Osteoblast (primary cell): ENCODE measurements at regions not wholly inside any gene's neighbourhood (a gene's known extent, or its start where the extent isn't known, plus 50 kb on each side); places are given as distances from the start of the nearest gene placed in this dataset.

Source experiments
- DNase-seq: peaks from one replicate; pipeline ENCODE4 v3.0.0; 2011; ENCODE audit warnings: low spot score, mixed read lengths; ENCODE audit not compliant: insufficient read length; ENCODE audit errors: missing footprints
- H2AFZ ChIP-seq: 2 replicates; pipeline ENCODE4 v1.6.0; 2011; ENCODE audit warnings: mild to moderate bottlenecking, low read length
- H3K27ac ChIP-seq: 2 replicates; pipeline ENCODE4 v1.5.1; 2011; ENCODE audit warnings: mild to moderate bottlenecking, low read depth, low read length, moderate library complexity
- H3K27me3 ChIP-seq: 2 replicates; pipeline ENCODE4 v1.6.0; 2012; ENCODE audit warnings: mild to moderate bottlenecking, control low read depth, inconsistent platforms, low read length, moderate library complexity; ENCODE audit not compliant: insufficient read depth
- H3K36me3 ChIP-seq: 2 replicates; pipeline ENCODE4 v1.5.1; 2011; ENCODE audit warnings: mild to moderate bottlenecking, low read length, control low read depth, moderate library complexity; ENCODE audit not compliant: insufficient read depth
- H3K4me1 ChIP-seq: 2 replicates; pipeline ENCODE4 v1.5.1; 2011; ENCODE audit warnings: mild to moderate bottlenecking, low read length, control low read depth, moderate library complexity; ENCODE audit not compliant: insufficient read depth
- H3K4me2 ChIP-seq: 2 replicates; pipeline ENCODE4 v1.6.0; 2011; ENCODE audit warnings: mild to moderate bottlenecking, low read length; ENCODE audit not compliant: insufficient read depth
- H3K4me3 ChIP-seq: fragments of 200-600 bp; sonication (generic); 3 replicates; pipeline ENCODE4 v1.5.1; 2012; ENCODE audit warnings: mild to moderate bottlenecking, low read length, inconsistent platforms; ENCODE audit not compliant: insufficient read depth
- H3K79me2 ChIP-seq: 2 replicates; pipeline ENCODE4 v1.6.0; 2012; ENCODE audit warnings: mild to moderate bottlenecking, low read length, control low read depth, inconsistent platforms; ENCODE audit not compliant: insufficient read depth
- H3K9me3 ChIP-seq: 2 replicates; pipeline ENCODE4 v1.5.1; 2011; ENCODE audit warnings: low read depth, low read length, control low read depth
- H4K20me1 ChIP-seq: 2 replicates; pipeline ENCODE4 v1.6.0; 2012; ENCODE audit warnings: mild to moderate bottlenecking, low read length, control low read depth; ENCODE audit not compliant: insufficient read depth
- TF ChIP-seq, protein P1 (sequence below): IDR thresholded peaks from 2 replicates; pipeline ENCODE4 v1.5.1; 2011; ENCODE audit warnings: mild to moderate bottlenecking, low read depth, low read length, moderate library complexity; ENCODE audit errors: extremely low read depth

DNA sequence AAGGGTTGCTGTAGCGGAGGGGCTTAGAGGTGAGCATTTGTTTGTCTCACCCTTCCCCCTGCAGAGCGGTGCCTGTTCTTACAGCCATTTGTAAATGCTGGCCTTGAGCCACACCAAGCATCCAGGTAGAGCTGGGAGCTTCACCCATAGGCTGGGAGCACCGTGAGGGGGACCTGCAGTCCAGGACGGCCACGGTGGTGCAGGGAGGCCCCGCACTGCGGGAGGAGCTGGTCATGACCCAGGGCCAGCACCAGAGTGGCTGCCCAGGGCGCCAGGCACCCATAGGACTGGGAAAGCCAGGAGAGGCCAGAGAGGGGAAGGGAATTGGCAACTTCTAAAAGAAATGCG is 197.3 kb upstream of the ADAMTS16 start:
- Histone ChIP-seq H3K9me3 (no peaks in the 10 kb centered on the region), H3K27ac (no peak overlapping the region), H3K36me3 (no peaks in the 10 kb centered on the region), H2AFZ (no peak overlapping the region), H3K27me3 (peaks cover 2% of the 10 kb centered on the region), H3K4me2 (no peak overlapping the region), H3K4me3 (no peak overlapping the region), H4K20me1 (no peaks in the 10 kb centered on the region), H3K4me1 (no peaks in the 10 kb centered on the region), H3K79me2 (no peaks in the 10 kb centered on the region)
- TF ChIP-seq, protein P1, sequence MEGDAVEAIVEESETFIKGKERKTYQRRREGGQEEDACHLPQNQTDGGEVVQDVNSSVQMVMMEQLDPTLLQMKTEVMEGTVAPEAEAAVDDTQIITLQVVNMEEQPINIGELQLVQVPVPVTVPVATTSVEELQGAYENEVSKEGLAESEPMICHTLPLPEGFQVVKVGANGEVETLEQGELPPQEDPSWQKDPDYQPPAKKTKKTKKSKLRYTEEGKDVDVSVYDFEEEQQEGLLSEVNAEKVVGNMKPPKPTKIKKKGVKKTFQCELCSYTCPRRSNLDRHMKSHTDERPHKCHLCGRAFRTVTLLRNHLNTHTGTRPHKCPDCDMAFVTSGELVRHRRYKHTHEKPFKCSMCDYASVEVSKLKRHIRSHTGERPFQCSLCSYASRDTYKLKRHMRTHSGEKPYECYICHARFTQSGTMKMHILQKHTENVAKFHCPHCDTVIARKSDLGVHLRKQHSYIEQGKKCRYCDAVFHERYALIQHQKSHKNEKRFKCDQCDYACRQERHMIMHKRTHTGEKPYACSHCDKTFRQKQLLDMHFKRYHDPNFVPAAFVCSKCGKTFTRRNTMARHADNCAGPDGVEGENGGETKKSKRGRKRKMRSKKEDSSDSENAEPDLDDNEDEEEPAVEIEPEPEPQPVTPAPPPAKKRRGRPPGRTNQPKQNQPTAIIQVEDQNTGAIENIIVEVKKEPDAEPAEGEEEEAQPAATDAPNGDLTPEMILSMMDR = no peak
- DNase-seq = peak; percentile 47

DNA sequence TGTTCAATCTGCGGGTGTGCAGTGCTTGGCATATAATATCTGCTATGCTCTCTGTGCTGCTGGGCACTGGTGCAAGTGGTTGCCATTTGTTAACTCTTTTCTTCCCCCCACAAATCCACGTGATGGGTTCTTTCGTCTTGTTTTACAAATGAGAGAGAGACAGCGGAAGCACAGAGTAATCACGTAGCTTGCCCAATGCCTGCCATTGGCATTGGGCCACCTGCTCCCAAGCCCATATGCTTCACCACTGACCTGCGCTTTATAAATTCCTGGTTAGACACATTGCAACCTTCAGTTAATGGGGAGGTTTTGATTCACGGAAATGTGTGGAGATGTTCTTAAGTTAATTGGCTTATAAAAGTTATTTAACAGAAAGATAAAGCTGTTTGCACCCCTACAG is 194.8 kb upstream of the ADAMTS16 start:
- no peak overlapping the region for H3K4me2 ChIP-seq
- no peak for DNase-seq
- no peak overlapping the region for H2AFZ ChIP-seq
- no peaks in the 10 kb centered on the region for H3K79me2 ChIP-seq
- H3K4me1 ChIP-seq = no peaks in the 10 kb centered on the region
- H3K27ac ChIP-seq = no peak overlapping the region
- TF ChIP-seq, protein P1 = no peak
- H3K27me3 ChIP-seq = no peaks in the 10 kb centered on the region
- H4K20me1 ChIP-seq = no peaks in the 10 kb centered on the region
- no peaks in the 10 kb centered on the region for H3K36me3 ChIP-seq
- H3K4me3 ChIP-seq = no peak overlapping the region
- no peaks in the 10 kb centered on the region for H3K9me3 ChIP-seq

DNA sequence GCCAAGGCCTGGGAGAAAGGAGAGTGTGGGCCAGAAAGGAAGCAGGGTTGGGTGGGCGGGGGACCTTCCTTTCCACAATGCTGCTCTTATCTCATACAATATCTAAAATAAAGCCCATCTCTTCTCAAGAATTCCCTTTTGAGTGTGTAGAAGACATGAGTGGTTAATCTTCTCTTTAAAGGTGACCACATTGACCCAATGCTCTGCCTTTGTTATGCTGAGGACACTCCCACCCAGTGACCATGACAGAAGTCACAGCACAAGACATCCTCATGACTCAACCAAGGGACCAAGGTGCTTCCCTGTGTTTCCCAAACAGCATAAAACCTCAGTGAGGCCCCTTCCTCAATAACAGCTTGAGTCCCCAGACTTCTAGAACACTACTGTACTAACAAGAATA is 193.0 kb upstream of the ADAMTS16 start:
- Histone ChIP-seq H3K4me3 (no peak overlapping the region), H3K4me2 (no peak overlapping the region), H3K27ac (no peak overlapping the region), H3K4me1 (no peaks in the 10 kb centered on the region), H2AFZ (no peak overlapping the region), H3K9me3 (no peaks in the 10 kb centered on the region), H3K79me2 (no peaks in the 10 kb centered on the region), H3K36me3 (no peaks in the 10 kb centered on the region), H3K27me3 (no peaks in the 10 kb centered on the region), H4K20me1 (no peaks in the 10 kb centered on the region)
- no peak for DNase-seq
- TF ChIP-seq, protein P1 = no peak

DNA sequence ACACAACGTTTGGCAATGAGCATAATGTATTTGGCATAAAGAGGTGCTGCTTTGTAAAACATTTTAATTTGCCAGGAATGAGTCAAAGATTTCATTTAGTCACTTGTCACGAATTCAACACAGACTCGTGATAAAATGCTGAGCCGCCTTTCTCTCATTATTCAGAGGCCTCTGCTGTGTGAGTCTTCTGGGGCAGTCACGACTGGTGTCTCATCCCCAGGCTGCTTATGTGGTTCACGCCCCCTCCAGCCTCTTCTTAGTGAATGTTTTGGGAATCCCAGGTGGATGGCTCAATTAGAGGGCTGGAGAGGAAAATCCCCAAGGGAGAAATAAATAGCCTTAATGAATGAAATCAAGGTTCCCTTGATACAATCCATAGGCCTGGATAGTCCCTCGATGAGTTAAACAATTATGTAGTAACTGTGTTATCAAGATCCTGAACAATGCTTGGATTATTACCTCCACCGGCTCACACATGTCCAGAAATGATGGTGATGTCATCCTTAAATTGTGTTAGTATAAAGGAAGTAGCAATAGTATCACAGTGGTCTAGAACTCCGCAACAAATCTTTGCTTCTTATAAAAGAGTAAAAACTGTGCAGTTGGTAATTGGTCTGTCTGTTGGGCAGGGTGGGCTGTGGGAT is 192.1 kb upstream of the ADAMTS16 start:
- TF ChIP-seq, protein P1 = no peak
- DNase-seq = no peak
- H3K4me3 ChIP-seq = no peak overlapping the region
- no peaks in the 10 kb centered on the region for H3K27me3 ChIP-seq
- no peaks in the 10 kb centered on the region for H3K79me2 ChIP-seq
- H3K4me2 ChIP-seq = no peak overlapping the region
- H3K36me3 ChIP-seq = no peaks in the 10 kb centered on the region
- no peak overlapping the region for H3K27ac ChIP-seq
- no peaks in the 10 kb centered on the region for H3K9me3 ChIP-seq
- H4K20me1 ChIP-seq = no peaks in the 10 kb centered on the region
- H3K4me1 ChIP-seq = no peaks in the 10 kb centered on the region
- H2AFZ ChIP-seq = no peak overlapping the region
